GM12891 (cell line): ENCODE measurements at regions not wholly inside any gene's neighbourhood (a gene's known extent, or its start where the extent isn't known, plus 50 kb on each side); places are given as distances from the start of the nearest gene placed in this dataset.

Source experiments
- PAX5 ChIP-seq: IDR thresholded peaks from 2 replicates; pipeline ENCODE4 v1.6.1; 2011; ENCODE audit warnings: low read length, moderate library complexity, mild to moderate bottlenecking; ENCODE audit not compliant: insufficient read depth, severe bottlenecking
- POLR2A ChIP-seq: IDR thresholded peaks from 2 replicates; pipeline ENCODE4 v1.6.1; 2011; ENCODE audit warnings: low read depth, low read length, control low read depth
- POLR2AphosphoS5 ChIP-seq: IDR thresholded peaks from 2 replicates; pipeline ENCODE4 v1.6.1; 2011; ENCODE audit warnings: low read depth, low read length, control low read depth
- SPI1 ChIP-seq: IDR thresholded peaks from 2 replicates; pipeline ENCODE4 v1.6.1; 2011; ENCODE audit warnings: low read depth, low read length, control low read depth
- TAF1 ChIP-seq: IDR thresholded peaks from 2 replicates; pipeline ENCODE4 v1.6.1; 2011; ENCODE audit warnings: low read depth, low read length, control low read depth

- TF ChIP-seq POLR2A (no peak), TAF1 (no peak), POLR2AphosphoS5 (no peak), SPI1 (no peak), PAX5 (no peak)
Measured at GRCh38 chr7:69134316-69134715, 464.0 kb upstream of the AUTS2 start.
